GM13976 (cell line): ENCODE measurements at regions not wholly inside any gene's neighbourhood (a gene's known extent, or its start where the extent isn't known, plus 50 kb on each side); places are given as distances from the start of the nearest gene placed in this dataset.

Experiments
- DNase-seq: peaks from one replicate; pipeline ENCODE4 v3.0.0; 2012; ENCODE audit warnings: low spot score
- in situ Hi-C: fragments of 300-500 bp; cut with MboI; formaldehyde crosslinking; loops from one replicate; pipeline ENCODE4 v1.12.0; 2022; ENCODE audit warnings: low sequenced_read_pairs, mixed read lengths, inconsistent platforms; ENCODE audit not compliant: unreplicated experiment
- TF ChIP-seq, protein P1 (sequence below): IDR thresholded peaks from 2 replicates; pipeline ENCODE4 v1.5.1; 2012; ENCODE audit warnings: borderline replicate concordance, mild to moderate bottlenecking; ENCODE audit not compliant: insufficient read depth; ENCODE audit errors: extremely low read depth, missing control alignments, control extremely low read depth

DNA sequence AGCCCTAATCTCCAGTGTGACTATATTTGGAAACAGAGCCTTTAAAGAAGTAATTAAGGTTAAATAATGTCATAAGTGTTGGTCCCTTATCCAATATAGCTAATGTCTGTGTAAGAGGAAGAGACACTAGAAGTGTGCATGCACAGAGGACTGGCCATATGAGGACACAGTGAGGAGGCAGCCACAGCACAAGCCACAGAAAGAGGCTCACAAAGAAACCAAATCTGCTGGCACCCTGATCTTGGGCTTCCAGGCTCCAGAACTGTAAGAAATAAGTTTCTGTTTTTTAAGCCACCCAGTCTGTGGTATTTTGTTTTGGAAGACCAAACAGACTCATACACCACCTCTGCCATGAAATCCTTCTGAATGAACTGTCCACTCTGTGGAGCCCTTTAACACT lies 186.4 kb upstream of the SLC39A10 start:
- no peak for DNase-seq
- in situ Hi-C loops = no loop called here
- TF ChIP-seq, protein P1, sequence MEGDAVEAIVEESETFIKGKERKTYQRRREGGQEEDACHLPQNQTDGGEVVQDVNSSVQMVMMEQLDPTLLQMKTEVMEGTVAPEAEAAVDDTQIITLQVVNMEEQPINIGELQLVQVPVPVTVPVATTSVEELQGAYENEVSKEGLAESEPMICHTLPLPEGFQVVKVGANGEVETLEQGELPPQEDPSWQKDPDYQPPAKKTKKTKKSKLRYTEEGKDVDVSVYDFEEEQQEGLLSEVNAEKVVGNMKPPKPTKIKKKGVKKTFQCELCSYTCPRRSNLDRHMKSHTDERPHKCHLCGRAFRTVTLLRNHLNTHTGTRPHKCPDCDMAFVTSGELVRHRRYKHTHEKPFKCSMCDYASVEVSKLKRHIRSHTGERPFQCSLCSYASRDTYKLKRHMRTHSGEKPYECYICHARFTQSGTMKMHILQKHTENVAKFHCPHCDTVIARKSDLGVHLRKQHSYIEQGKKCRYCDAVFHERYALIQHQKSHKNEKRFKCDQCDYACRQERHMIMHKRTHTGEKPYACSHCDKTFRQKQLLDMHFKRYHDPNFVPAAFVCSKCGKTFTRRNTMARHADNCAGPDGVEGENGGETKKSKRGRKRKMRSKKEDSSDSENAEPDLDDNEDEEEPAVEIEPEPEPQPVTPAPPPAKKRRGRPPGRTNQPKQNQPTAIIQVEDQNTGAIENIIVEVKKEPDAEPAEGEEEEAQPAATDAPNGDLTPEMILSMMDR = no peak

DNA sequence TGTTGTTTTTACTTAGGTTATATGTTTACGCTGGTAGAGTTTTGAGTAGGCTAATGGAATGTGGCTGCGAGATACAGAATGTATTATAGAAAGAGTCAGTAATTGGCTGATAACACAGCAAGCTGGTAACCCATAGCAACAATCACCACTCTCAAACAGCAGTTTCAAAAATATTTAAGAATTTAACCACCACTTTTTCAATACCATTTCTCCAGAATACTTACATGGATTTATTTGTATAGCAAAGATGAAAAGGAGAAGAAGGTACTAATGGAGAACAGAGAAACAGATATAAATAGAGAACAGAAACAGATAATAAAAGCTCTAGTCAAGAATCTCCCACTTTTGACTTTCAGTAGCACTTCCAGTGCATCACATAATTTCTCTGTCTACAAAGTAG lies 188.3 kb upstream of the SLC39A10 start:
- in situ Hi-C loops = no loop called here

DNA sequence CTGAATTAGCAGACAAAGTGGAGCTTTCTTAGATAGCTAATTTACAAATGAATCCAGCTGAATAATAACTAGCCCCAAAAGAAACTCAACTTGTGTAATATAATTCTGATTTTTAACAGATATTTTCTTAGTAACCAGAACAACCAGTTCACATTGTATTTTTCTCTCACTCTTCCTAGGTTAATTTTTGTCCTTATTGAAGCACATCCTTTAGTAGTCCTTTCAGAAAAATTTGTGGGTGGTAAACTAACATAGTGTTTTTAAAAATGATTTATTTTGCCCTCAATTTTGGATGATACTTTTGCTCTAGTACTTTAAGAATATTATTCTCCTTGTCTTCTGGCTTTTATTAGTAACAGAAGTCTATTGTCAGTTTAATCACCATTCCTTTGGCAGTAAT lies 190.6 kb upstream of the SLC39A10 start:
- DNase-seq = no peak
- TF ChIP-seq, protein P1 = no peak

More for the DNA sequence above, 188.3 kb upstream of the SLC39A10 start:
- TF ChIP-seq, protein P1 = no peak
- DNase-seq = peak; percentile 18

DNA sequence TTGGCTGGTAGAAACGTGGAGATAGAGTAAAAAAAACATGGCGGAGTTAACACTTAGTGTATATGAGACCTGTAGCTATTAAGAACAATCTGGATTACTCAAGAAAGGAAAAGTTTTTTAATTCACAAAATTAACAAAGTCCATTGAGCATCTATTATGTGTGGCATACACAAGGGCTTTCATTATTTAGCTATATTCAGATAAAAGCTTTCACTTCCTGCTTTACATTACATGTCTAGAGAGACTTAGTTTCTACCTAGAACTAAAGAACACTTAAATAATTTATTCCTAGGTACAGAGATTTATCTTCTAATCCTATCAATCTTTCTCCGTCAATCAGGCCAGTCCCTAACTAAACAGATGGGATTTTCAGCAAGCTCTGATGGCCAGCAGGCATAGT lies 196.0 kb upstream of the SLC39A10 start:
- no peak for DNase-seq
- in situ Hi-C loops = no loop called here
- TF ChIP-seq, protein P1 = no peak

More for the DNA sequence above, 190.6 kb upstream of the SLC39A10 start:
- in situ Hi-C loops = no loop called here

DNA sequence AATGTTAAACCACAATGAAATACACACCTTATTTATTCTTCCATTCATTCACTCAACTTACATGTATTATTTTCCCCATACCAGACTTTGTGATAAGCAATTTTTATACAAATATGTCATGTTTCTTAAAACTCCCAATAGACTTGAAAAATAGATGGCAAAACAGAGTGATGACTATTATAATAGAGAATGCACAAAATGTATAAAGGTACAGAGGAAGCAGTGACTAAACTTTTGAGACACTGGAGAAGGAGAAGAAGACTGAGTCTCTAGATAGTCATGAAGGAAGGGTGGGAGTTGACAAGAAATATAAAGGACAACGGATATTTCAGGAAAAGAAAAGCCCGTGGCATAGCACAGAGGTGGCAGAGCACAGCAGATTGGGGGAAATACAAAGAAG lies 198.1 kb upstream of the SLC39A10 start:
- in situ Hi-C loops = no loop called here
- TF ChIP-seq, protein P1 = no peak
- no peak for DNase-seq

DNA sequence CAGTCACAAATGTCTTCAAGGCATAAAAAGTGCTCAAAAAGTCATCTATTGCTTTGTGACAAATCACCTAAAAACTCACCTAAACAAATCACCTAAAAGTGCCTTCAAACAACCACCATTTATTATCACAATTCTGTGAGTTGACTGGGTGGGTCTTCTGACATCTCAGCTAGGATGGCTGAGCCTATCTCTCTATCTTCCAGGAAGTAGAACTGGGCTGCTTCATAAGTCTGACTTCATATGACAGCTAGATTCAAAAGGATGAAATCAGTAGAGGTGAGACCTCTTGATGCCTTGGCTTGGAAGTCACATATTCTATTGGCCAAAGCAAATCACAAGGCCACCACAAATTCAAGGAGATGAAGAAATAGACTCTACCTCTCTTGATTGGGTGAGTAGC lies 199.2 kb upstream of the SLC39A10 start:
- TF ChIP-seq, protein P1 = no peak
- no peak for DNase-seq
- in situ Hi-C loops = no loop called here

DNA sequence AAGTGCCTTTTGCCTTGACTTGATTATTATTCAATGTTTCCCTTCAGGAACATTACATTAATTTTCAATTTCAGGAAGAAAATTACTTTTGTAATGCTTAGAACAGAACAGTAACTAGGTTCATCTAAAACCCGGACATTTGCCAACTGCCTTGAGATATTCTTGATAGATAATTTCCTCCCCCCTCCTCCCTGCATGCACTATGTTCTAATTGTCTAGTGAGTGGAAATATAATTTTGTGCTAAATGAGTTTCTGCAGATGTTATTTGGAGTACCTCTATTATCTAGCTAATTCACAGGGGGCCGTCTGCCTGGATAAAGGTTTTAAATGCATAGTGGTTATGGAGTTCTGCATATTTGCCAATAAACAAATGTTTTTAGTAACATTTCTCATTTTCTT lies 200.3 kb upstream of the SLC39A10 start:
- no peak for DNase-seq
- in situ Hi-C loops = no loop called here
- TF ChIP-seq, protein P1 = no peak
